Spleen (tissue), 11 donors: ENCODE measurements at regions not wholly inside any gene's neighbourhood (a gene's known extent, or its start where the extent isn't known, plus 50 kb on each side); places are given as distances from the start of the nearest gene placed in this dataset.
A peak's percentile ranks its signal among the peaks of the same experiment; 100 is the strongest.

Experiments
- DNase-seq: peaks from one replicate; pipeline ENCODE4 v3.0.0-alpha.2; 2020
- H3K27ac ChIP-seq, 8 donors: fragments of 200-600 bp; sonication (generic) in 7 of 8; 1 replicate in 4 of 8; 2 replicates in 4 of 8; pipeline versions ENCODE4 v1.5.0 to v1.8.0; 2016 to 2021; ENCODE audit warnings: inconsistent platforms in 4 of 8, mild to moderate bottlenecking in 4 of 8, moderate library complexity in 1 of 8
- H3K27me3 ChIP-seq, 7 donors: fragments of 200-600 bp; sonication (generic) in 6 of 7; replicated peaks in 1 of 7; 1 replicate in 4 of 7; 2 replicates in 3 of 7; pipeline versions ENCODE4 v1.5.0 to v1.8.0; 2016 to 2021; ENCODE audit warnings: inconsistent platforms in 3 of 7, mild to moderate bottlenecking in 1 of 7
- H3K36me3 ChIP-seq, 6 donors: fragments of 200-600 bp; sonication (generic) in 5 of 6; 1 replicate in 4 of 6; 2 replicates in 2 of 6; pipeline versions ENCODE4 v1.5.0 to v1.8.0; 2016 to 2021; ENCODE audit warnings: inconsistent platforms in 2 of 6
- H3K4me1 ChIP-seq, 6 donors: fragments of 200-600 bp; sonication (generic) in 5 of 6; 1 replicate in 3 of 6; 2 replicates in 3 of 6; pipeline versions ENCODE4 v1.5.0 to v1.8.0; 2016 to 2021; ENCODE audit warnings: inconsistent platforms in 3 of 6
- H3K4me3 ChIP-seq, 8 donors: fragments of 200-600 bp; sonication (generic) in 7 of 8; 1 replicate in 4 of 8; 2 replicates in 4 of 8; pipeline versions ENCODE4 v1.5.0 to v1.8.0; 2016 to 2021; ENCODE audit warnings: inconsistent platforms in 4 of 8, mild to moderate bottlenecking in 4 of 8, moderate library complexity in 2 of 8
- H3K9me3 ChIP-seq, 8 donors: fragments of 200-600 bp; sonication (generic) in 7 of 8; 1 replicate in 4 of 8; 2 replicates in 4 of 8; pipeline versions ENCODE4 v1.5.0 to v1.8.0; 2016 to 2021; ENCODE audit warnings: inconsistent platforms in 4 of 8
- CTCF ChIP-seq, 11 experiments: fragments of 200-600 bp in 7 of 11; fragments of 450-650 bp in 4 of 11; sonication (generic) in 4 of 11; IDR thresholded peaks in 8 of 11; conservative IDR thresholded peaks in 3 of 11; 1 replicate in 7 of 11; 2 replicates in 4 of 11; pipeline versions ENCODE4 v1.4.0 to v1.8.0; 2016 to 2021; ENCODE audit warnings: antibody characterized with exemption in 11 of 11, inconsistent platforms in 4 of 11, mild to moderate bottlenecking in 1 of 11
- POLR2A ChIP-seq, 3 donors: fragments of 450-650 bp; IDR thresholded peaks; one replicate each; pipeline ENCODE4 v1.5.1; 2017; ENCODE audit warnings: antibody characterized with exemption in 3 of 3, mild to moderate bottlenecking in 1 of 3
- POLR2AphosphoS5 ChIP-seq, 3 donors: sonication (generic); formaldehyde crosslinking; IDR thresholded peaks; one replicate each; pipeline ENCODE4 v1.5.1; 2017; ENCODE audit warnings: antibody characterized with exemption in 3 of 3
- WGBS, 5 donors: extraction: QIAGEN DNeasy Blood & Tissue Kit in 3 of 5; methylation state at CpG; one replicate each; pipeline versions ENCODE4 v1.1.5 to v1.1.7; 2013 to 2018; 5-methylcytosine and 5-hydroxymethylcytosine counted together
- intact Hi-C: fragments of 100-400 bp; cut with DNase I; formaldehyde crosslinking; loops from one replicate; pipeline ENCODE4 v1.15.0; 2023; ENCODE audit warnings: low total_unique reads
- donor health status: healthy with polysubstance abuse.
- donor health status: DM: no; HTN: no; CAD: no; lungs with moderate emphysema.
- donor health status: DM: no; HTN: no; CAD: no.
- donor health status: Bipolar disorder and iron deficiency.
- donor health status: healthy.
- donor health status: DM: no; HTN: no; CAD: no.
- donor health status: DM: yes; HTN: yes; CAD: no.

GRCh38 chr3:194868831-194869230 is 183.1 kb downstream of the FAM43A start:
- no peak overlapping the region for H3K4me3 ChIP-seq
- no peak for TF ChIP-seq CTCF (IDR thresholded peaks at IDR 0.05 in 8 of 11, conservative IDR thresholded peaks at IDR 0.05 in 3 of 11)
- TF ChIP-seq POLR2AphosphoS5 (IDR thresholded peaks at IDR 0.05): no peak
- no peak for TF ChIP-seq POLR2A (IDR thresholded peaks at IDR 0.05)
- H3K27me3 ChIP-seq: no peaks in the 10 kb centered on the region
- no peak for DNase-seq
- no peaks in the 10 kb centered on the region for H3K36me3 ChIP-seq
- H3K27ac ChIP-seq: peak overlapping the region in 4 of 8 donors; percentile 11 to 81 (median 74)
- H3K9me3 ChIP-seq: peaks cover 0 to 7% (median 0%) of the 10 kb centered on the region in 8 donors
- WGBS, 5 donors: 85 to 91% (median 85%) methylated on average over 11 of the region's 11 CpGs
- peaks cover 7 to 56% (median 24%) of the 10 kb centered on the region in 6 donors for H3K4me1 ChIP-seq
- intact Hi-C loops: no loop called here

GRCh38 chr3:194869482-194870169 is 183.9 kb downstream of the FAM43A start:
- Histone ChIP-seq H3K4me1 (peaks cover 7 to 56% (median 24%) of the 10 kb centered on the region in 6 donors), H3K27me3 (no peaks in the 10 kb centered on the region), H3K36me3 (no peaks in the 10 kb centered on the region), H3K9me3 (peaks cover 0 to 7% (median 0%) of the 10 kb centered on the region in 8 donors), H3K4me3 (no peak overlapping the region), H3K27ac (peak overlapping the region in 4 of 8 donors; percentile 77 to 82 (median 78))
- TF ChIP-seq POLR2AphosphoS5 (IDR thresholded peaks at IDR 0.05) (no peak), CTCF (IDR thresholded peaks at IDR 0.05 in 8 of 11, conservative IDR thresholded peaks at IDR 0.05 in 3 of 11) (no peak), POLR2A (IDR thresholded peaks at IDR 0.05) (no peak)
- 87 to 94% (median 90%) methylated on average over 14 of the region's 14 CpGs for whole genome bisulfite sequencing, 5 donors
- DNase-seq: no peak
- intact Hi-C loops: no loop called here

GRCh38 chr3:194870394-194871110 is 184.9 kb downstream of the FAM43A start:
- intact Hi-C loops: no loop called here
- WGBS, 5 donors: 82 to 89% (median 88%) methylated on average over 13 of the region's 13 CpGs
- no peak overlapping the region for H3K4me3 ChIP-seq
- peak overlapping the region in 7 of 8 donors; percentile 72 to 82 (median 78) for H3K27ac ChIP-seq
- no peaks in the 10 kb centered on the region for H3K27me3 ChIP-seq
- peaks cover 0 to 7% (median 0%) of the 10 kb centered on the region in 8 donors for H3K9me3 ChIP-seq
- TF ChIP-seq POLR2AphosphoS5 (IDR thresholded peaks at IDR 0.05) (no peak), CTCF (IDR thresholded peaks at IDR 0.05 in 8 of 11, conservative IDR thresholded peaks at IDR 0.05 in 3 of 11) (no peak), POLR2A (IDR thresholded peaks at IDR 0.05) (no peak)
- peaks cover 7 to 55% (median 22%) of the 10 kb centered on the region in 6 donors for H3K4me1 ChIP-seq
- H3K36me3 ChIP-seq: no peaks in the 10 kb centered on the region
- no peak for DNase-seq
